Neutrophil (primary cell): ENCODE measurements at regions not wholly inside any gene's neighbourhood (a gene's known extent, or its start where the extent isn't known, plus 50 kb on each side); places are given as distances from the start of the nearest gene placed in this dataset.

Experiments used
- H3K27ac ChIP-seq: fragments of 200-600 bp; sonication (generic); 2 replicates; pipeline ENCODE4 v1.5.1; 2016; ENCODE audit warnings: mild to moderate bottlenecking, moderate library complexity
- H3K27me3 ChIP-seq: fragments of 200-600 bp; sonication (generic); 2 replicates; pipeline ENCODE4 v1.6.0; 2016; ENCODE audit warnings: mild to moderate bottlenecking
- H3K36me3 ChIP-seq: fragments of 200-600 bp; sonication (generic); 2 replicates; pipeline ENCODE4 v1.5.1; 2017
- H3K4me1 ChIP-seq, 2 experiments: fragments of 200-600 bp in 1 of 2; sonication (generic) in 1 of 2; 1 replicate in 1 of 2; 2 replicates in 1 of 2; pipeline versions ENCODE4 v1.5.1 to v1.6.1; 2013 to 2016; ENCODE audit warnings: low read depth in 1 of 2, low read length in 1 of 2, mild to moderate bottlenecking in 1 of 2, moderate library complexity in 1 of 2; ENCODE audit not compliant: control insufficient read depth in 1 of 2, insufficient read depth in 1 of 2
- H3K4me3 ChIP-seq, 2 experiments: fragments of 200-600 bp in 1 of 2; sonication (generic) in 1 of 2; 1 replicate in 1 of 2; 2 replicates in 1 of 2; pipeline ENCODE4 v1.5.1; 2013 to 2016; ENCODE audit warnings: low read depth in 1 of 2, low read length in 1 of 2, mild to moderate bottlenecking in 1 of 2, moderate library complexity in 1 of 2
- H3K9me3 ChIP-seq: fragments of 200-600 bp; sonication (generic); 2 replicates; pipeline ENCODE4 v1.5.1; 2016
- TF ChIP-seq, protein P1 (sequence below): fragments of 200-600 bp; sonication (generic); IDR thresholded peaks from 2 replicates; pipeline ENCODE4 v1.5.1; 2016; ENCODE audit warnings: antibody characterized with exemption

DNA sequence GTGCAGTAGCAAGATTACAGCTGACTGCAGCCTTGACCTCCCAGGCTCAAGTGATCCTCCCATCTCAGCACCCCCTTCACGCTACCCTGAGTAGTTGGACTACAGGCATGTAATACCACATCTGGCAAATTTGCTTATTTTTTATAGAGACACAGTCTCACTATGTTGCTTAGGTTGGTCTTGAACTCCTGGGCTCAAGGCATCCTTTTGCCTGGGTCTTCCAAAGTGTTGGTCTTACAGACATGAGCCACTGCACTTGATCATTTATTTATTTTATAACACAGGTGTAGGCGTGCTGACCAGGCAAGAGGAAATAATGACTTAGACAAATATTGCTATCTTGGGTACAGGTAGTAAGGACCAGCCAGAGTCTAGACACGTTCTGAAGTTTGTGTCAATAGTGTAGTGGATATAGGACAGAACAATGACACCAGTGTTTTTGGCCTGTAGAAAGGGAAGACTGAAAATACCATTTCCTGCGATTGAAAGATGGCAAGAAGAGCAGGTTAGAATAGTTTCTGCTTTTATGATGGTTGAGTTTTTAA lies 71.0 kb upstream of the THUMPD2 start:
- Histone ChIP-seq H3K4me3 (no peak overlapping the region), H3K27me3 (no peaks in the 10 kb centered on the region), H3K27ac (no peak overlapping the region), H3K36me3 (no peaks in the 10 kb centered on the region), H3K9me3 (no peaks in the 10 kb centered on the region), H3K4me1 (no peaks in the 10 kb centered on the region)
- TF ChIP-seq, protein P1, sequence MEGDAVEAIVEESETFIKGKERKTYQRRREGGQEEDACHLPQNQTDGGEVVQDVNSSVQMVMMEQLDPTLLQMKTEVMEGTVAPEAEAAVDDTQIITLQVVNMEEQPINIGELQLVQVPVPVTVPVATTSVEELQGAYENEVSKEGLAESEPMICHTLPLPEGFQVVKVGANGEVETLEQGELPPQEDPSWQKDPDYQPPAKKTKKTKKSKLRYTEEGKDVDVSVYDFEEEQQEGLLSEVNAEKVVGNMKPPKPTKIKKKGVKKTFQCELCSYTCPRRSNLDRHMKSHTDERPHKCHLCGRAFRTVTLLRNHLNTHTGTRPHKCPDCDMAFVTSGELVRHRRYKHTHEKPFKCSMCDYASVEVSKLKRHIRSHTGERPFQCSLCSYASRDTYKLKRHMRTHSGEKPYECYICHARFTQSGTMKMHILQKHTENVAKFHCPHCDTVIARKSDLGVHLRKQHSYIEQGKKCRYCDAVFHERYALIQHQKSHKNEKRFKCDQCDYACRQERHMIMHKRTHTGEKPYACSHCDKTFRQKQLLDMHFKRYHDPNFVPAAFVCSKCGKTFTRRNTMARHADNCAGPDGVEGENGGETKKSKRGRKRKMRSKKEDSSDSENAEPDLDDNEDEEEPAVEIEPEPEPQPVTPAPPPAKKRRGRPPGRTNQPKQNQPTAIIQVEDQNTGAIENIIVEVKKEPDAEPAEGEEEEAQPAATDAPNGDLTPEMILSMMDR = no peak

DNA sequence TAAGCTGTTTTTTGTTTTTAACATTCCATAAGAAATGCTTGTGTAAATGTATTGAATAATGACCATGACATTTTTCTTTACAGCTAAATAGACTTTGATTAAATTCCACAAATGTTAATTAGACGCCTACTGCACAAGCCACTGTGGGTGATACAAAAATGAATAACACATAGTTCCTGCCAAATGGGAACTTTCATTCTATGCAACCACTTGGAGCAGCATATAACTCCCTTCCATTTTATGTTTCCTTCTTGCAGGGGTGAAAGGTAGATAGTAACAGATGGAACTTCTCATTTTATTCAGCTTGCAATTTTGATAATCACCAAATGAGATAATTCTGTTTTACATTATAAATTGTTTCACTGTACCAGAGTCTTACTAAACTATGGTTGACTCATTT lies 70.0 kb upstream of the THUMPD2 start:
- H3K36me3 ChIP-seq = no peaks in the 10 kb centered on the region
- no peak overlapping the region for H3K27ac ChIP-seq
- H3K27me3 ChIP-seq = no peaks in the 10 kb centered on the region
- H3K9me3 ChIP-seq = no peaks in the 10 kb centered on the region
- TF ChIP-seq, protein P1 = no peak
- no peaks in the 10 kb centered on the region for H3K4me1 ChIP-seq
- no peak overlapping the region for H3K4me3 ChIP-seq

DNA sequence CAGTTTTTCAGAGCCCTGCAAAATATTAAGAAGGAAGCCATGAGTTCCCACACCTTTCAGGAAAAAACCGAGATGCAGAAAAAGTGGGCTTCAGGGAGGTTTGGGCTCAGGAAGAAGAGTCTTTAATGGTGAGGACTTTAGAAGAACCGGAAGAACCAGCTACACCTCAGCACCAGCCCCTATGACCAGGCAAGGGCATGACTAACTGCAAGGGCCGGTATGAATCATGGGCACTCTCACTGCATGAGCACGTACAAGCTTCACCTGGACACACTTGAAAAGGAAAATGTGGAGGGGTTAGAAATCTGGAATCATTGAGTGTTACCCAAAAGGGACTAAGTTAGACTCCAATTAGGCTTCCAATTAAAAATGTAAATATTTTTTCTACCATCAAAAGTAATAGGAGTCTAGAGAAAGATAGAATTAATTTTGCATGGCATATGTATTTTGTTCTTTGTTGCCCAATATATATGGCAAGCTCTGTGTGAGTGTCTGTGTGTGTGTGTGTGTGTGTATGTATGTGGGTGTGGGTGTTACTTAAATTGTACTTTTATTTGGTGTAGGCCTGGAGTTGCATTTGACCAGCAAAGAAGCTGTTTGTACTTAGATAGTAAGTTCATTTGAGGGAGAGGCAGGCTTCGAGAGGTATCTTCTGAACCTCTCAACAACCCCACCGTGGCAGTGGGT lies 66.5 kb upstream of the THUMPD2 start:
- Histone ChIP-seq H3K27ac (no peak overlapping the region), H3K27me3 (no peaks in the 10 kb centered on the region), H3K4me3 (no peak overlapping the region), H3K4me1 (no peaks in the 10 kb centered on the region), H3K9me3 (no peaks in the 10 kb centered on the region), H3K36me3 (no peaks in the 10 kb centered on the region)
- TF ChIP-seq, protein P1 = no peak

DNA sequence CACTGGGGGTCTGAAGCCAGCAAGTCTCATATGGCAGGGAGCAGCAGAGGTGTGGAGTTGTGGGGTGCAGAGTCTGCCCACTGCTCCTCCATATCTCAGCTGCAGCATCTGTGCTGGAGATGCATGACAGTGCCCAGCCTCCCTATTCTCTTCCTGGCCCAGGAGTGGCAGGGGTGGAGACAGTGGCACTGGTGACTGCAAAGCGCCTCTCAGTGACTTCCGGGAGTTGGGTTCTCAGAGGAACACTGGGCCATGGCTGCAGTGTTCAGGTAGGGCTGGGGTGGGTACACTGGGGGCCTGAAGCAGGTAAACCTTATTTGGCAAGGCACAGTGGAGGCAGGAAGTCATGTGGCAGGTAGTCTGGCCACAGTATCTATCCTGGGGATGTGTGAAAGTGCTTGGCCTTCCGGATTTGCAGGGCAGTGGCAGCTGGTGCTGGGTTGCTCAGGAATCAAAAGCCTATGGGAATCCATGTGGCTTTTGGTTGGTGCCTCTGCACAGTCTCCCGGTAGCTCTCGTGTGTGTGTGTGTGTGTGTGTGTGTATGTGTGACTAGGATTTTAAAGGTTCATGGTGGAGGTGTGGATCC lies 60.3 kb upstream of the THUMPD2 start:
- TF ChIP-seq, protein P1 = no peak
- Histone ChIP-seq H3K36me3 (no peaks in the 10 kb centered on the region), H3K4me3 (no peak overlapping the region)

DNA sequence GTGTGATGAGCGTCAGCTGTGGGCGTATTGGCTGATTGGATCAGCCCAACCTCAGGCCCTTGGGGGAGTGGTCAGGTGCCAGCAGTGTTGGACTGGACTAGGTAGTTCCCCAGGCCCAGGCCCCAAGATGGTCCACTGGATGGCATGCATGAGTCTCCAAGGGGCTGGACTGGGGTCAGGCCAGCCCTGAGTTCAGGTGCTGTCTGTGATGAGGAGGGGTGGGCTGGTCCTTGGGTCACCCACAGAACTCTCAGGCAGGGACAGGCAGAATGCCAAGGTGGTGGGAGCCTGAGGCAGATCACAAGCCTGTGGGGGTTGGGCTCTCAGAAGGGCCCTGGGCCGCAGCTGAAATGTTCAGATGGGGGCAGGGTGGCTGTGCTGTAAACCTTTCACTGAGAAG lies 59.5 kb upstream of the THUMPD2 start:
- Histone ChIP-seq H3K27ac (no peak overlapping the region), H3K4me3 (no peak overlapping the region), H3K36me3 (no peaks in the 10 kb centered on the region), H3K9me3 (peaks cover 4% of the 10 kb centered on the region), H3K4me1 (no peaks in the 10 kb centered on the region), H3K27me3 (no peaks in the 10 kb centered on the region)
- TF ChIP-seq, protein P1 = no peak

More for the DNA sequence above, 60.3 kb upstream of the THUMPD2 start:
- Histone ChIP-seq H3K9me3 (peaks cover 4% of the 10 kb centered on the region), H3K4me1 (no peaks in the 10 kb centered on the region), H3K27me3 (no peaks in the 10 kb centered on the region), H3K27ac (no peak overlapping the region)
